GM12874 (cell line): ENCODE measurements at regions not wholly inside any gene's neighbourhood (a gene's known extent, or its start where the extent isn't known, plus 50 kb on each side); places are given as distances from the start of the nearest gene placed in this dataset.

Experiments used
- TF ChIP-seq, protein P1 (sequence below): IDR thresholded peaks from 2 replicates; pipeline ENCODE4 v1.5.1; 2011; ENCODE audit warnings: low read depth, mild to moderate bottlenecking, control low read depth, low read length, moderate library complexity; ENCODE audit not compliant: insufficient read depth

GRCh38 chr18:42268798-42269197, 313.8 kb downstream of the PIK3C3 start:
- TF ChIP-seq, protein P1, sequence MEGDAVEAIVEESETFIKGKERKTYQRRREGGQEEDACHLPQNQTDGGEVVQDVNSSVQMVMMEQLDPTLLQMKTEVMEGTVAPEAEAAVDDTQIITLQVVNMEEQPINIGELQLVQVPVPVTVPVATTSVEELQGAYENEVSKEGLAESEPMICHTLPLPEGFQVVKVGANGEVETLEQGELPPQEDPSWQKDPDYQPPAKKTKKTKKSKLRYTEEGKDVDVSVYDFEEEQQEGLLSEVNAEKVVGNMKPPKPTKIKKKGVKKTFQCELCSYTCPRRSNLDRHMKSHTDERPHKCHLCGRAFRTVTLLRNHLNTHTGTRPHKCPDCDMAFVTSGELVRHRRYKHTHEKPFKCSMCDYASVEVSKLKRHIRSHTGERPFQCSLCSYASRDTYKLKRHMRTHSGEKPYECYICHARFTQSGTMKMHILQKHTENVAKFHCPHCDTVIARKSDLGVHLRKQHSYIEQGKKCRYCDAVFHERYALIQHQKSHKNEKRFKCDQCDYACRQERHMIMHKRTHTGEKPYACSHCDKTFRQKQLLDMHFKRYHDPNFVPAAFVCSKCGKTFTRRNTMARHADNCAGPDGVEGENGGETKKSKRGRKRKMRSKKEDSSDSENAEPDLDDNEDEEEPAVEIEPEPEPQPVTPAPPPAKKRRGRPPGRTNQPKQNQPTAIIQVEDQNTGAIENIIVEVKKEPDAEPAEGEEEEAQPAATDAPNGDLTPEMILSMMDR = no peak

GRCh38 chr18:42271647-42272414, 316.8 kb downstream of the PIK3C3 start:
- TF ChIP-seq, protein P1 = no peak

DNA sequence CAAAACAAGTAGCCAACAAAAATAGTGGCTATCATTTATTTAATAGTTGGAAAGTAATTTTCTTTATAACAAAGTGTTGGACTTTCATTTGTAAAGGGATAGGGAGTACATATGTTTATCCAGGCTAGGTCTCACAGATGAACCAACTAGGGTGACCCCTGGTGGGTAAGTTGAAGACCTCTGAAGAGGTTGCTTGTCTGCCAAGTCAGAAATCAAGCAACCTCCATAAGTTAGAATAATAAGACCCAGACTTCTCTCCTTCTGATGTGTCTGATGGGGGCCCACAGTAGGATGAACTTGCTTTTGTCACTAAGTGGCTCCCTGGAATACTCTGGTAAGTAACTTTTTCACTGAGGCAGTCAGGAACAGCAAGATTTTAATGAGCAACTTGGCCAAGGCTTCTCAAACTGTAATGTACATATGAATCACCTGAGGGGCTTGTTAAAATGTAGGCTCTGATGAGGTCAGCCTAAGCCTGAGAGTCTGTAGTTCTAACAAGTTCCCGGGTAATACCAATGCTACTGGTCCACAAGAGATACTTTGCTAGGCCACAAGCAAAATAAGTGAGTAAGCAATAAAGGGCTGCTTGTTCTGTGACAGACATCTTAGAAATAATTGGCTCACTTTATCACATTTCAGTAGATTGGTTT, 319.6 kb downstream of the PIK3C3 start:
- TF ChIP-seq, protein P1 = peak; percentile 8; the same call in 1 of the 2 replicates

GRCh38 chr18:42275138-42275535, 320.1 kb downstream of the PIK3C3 start:
- TF ChIP-seq, protein P1 = no peak

- TF ChIP-seq, protein P1 = no peak
Measured at GRCh38 chr18:42275949-42276730, 321.1 kb downstream of the PIK3C3 start.

- TF ChIP-seq, protein P1 = no peak
Measured at GRCh38 chr18:42281124-42281523, 326.1 kb downstream of the PIK3C3 start.

GRCh38 chr18:42281851-42282250, 326.8 kb downstream of the PIK3C3 start:
- TF ChIP-seq, protein P1 = no peak
